ENCODE measurements at regions not wholly inside any gene's neighbourhood (a gene's known extent, or its start where the extent isn't known, plus 50 kb on each side); places are given as distances from the start of the nearest gene placed in this dataset.

DNA sequence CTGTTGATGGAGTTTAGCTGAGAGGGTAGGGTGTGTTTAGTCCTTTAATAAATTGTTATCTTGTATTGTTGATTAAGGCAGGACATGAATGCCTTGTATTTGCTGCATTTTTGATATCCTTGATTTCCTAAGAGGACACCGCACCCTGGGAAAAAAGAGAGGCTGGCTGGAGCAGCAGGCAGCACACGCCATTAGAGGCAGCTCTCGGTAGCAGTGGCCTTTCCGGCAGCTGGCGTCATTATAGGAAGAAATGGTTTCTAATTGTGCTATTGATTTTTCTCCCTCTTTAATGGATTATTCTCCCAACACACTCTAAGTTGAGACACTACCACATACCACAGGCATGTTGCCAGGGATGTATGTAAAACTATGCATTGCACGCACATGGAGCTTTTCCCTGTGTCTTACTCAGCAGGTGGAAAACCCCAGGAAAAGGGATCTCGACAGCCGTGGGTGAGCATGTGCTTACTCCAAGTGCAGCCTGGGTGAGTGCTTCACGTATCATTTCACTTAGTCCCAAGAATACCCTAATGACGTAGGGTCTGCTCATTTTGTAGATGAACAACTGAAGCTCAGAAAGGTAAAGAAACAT lies 440.4 kb upstream of the RUNX1 start:
- TF ChIP-seq POLR2A (IDR thresholded peaks at IDR 0.05): no peak
- TF ChIP-seq, protein P1, sequence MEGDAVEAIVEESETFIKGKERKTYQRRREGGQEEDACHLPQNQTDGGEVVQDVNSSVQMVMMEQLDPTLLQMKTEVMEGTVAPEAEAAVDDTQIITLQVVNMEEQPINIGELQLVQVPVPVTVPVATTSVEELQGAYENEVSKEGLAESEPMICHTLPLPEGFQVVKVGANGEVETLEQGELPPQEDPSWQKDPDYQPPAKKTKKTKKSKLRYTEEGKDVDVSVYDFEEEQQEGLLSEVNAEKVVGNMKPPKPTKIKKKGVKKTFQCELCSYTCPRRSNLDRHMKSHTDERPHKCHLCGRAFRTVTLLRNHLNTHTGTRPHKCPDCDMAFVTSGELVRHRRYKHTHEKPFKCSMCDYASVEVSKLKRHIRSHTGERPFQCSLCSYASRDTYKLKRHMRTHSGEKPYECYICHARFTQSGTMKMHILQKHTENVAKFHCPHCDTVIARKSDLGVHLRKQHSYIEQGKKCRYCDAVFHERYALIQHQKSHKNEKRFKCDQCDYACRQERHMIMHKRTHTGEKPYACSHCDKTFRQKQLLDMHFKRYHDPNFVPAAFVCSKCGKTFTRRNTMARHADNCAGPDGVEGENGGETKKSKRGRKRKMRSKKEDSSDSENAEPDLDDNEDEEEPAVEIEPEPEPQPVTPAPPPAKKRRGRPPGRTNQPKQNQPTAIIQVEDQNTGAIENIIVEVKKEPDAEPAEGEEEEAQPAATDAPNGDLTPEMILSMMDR (IDR thresholded peaks at IDR 0.05): no peak
- whole genome bisulfite sequencing, 4 donors: 88 to 95% (median 92%) methylated on average over 10 of the region's 10 CpGs
- H3K4me3 ChIP-seq: no peak overlapping the region
- no peaks in the 10 kb centered on the region for H3K36me3 ChIP-seq (replicated peaks in 1 of 2)
- no peak overlapping the region for H3K27ac ChIP-seq
- intact Hi-C loops (cut with DNase I): no loop called here
- no peaks in the 10 kb centered on the region for H3K27me3 ChIP-seq
- no peak for DNase-seq
- no peaks in the 10 kb centered on the region for H3K9me3 ChIP-seq (replicated peaks in 1 of 3)
- no peaks in the 10 kb centered on the region for H3K4me1 ChIP-seq (replicated peaks in 1 of 2)

DNA sequence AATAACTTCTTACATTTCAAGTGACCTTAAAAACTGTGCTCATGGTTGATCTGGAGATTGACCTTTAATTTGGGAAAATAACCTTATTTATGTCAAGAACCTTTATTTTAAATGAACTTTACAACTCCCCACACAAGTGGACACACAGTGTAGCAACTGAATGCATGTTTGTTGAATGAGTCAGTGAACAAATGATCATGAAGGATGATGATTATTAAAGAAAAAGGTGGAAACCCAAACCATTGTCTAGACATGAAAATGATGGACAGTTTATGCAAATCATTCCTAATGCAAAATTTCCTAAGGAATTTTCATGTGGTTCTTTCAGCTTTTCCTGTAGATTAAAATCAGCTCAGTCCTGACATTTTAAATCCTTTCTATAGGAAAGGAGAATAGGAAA lies 439.8 kb upstream of the RUNX1 start:
- no peak overlapping the region for H3K27ac ChIP-seq
- H3K27me3 ChIP-seq: no peaks in the 10 kb centered on the region
- H3K9me3 ChIP-seq (replicated peaks in 1 of 3): no peaks in the 10 kb centered on the region
- DNase-seq: no peak
- intact Hi-C loops (cut with DNase I): no loop called here
- H3K36me3 ChIP-seq (replicated peaks in 1 of 2): no peaks in the 10 kb centered on the region
- H3K4me1 ChIP-seq (replicated peaks in 1 of 2): no peaks in the 10 kb centered on the region
- no peak for TF ChIP-seq POLR2A (IDR thresholded peaks at IDR 0.05)
- TF ChIP-seq, protein P1 (IDR thresholded peaks at IDR 0.05): no peak
- H3K4me3 ChIP-seq: no peak overlapping the region

DNA sequence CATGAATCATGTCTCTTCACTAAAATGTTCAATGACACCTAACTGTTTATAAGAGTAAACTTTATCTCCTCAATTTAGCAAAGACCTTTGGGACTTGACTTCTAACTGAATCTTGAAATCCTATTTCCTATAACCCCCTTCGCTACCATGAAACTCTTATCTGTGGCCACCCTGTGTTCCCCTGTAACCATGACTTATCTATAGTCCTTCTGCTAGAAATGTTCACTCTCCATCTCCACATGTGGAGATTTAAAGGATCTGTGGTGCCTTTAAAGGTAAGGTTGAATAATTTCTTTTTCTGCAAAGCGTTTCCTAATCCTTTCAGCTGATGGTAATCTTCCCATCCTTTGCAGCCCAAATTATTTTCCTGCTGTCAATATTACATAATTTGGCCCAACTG lies 436.3 kb upstream of the RUNX1 start:
- intact Hi-C loops (cut with DNase I): no loop called here
- WGBS, 4 donors: 74 to 92% (median 81%) methylated on average over 2 of the region's 2 CpGs
- Histone ChIP-seq H3K27ac (no peak overlapping the region), H3K27me3 (no peaks in the 10 kb centered on the region), H3K4me1 (replicated peaks in 1 of 2) (no peaks in the 10 kb centered on the region), H3K4me3 (no peak overlapping the region), H3K36me3 (replicated peaks in 1 of 2) (no peaks in the 10 kb centered on the region), H3K9me3 (replicated peaks in 1 of 3) (no peaks in the 10 kb centered on the region)
- no peak for DNase-seq
- TF ChIP-seq, protein P1 (IDR thresholded peaks at IDR 0.05): no peak
- TF ChIP-seq POLR2A (IDR thresholded peaks at IDR 0.05): no peak

DNA sequence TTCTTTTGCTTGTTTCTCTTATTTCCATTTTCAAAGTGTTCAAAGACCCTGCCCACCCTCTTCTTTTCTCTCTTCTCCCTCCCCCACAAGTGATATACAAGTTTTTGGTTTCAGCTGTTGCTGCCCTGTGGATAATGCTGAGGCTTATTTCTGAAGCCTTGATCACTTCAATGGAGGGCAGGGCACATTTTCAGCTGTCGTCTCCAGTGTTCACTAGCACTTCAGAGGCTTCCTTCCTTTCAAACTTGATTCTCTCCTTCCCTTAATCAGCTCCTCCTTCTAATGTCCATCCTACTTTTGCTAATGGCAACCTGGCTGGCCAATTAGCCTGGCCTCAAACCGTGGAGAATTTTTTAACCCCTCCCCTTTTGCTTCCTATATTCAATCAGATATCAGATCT lies 435.7 kb upstream of the RUNX1 start:
- Histone ChIP-seq H3K27me3 (no peaks in the 10 kb centered on the region), H3K9me3 (replicated peaks in 1 of 3) (no peaks in the 10 kb centered on the region), H3K4me3 (no peak overlapping the region), H3K36me3 (replicated peaks in 1 of 2) (no peaks in the 10 kb centered on the region), H3K4me1 (replicated peaks in 1 of 2) (no peaks in the 10 kb centered on the region), H3K27ac (no peak overlapping the region)
- intact Hi-C loops (cut with DNase I): no loop called here
- no peak for TF ChIP-seq POLR2A (IDR thresholded peaks at IDR 0.05)
- TF ChIP-seq, protein P1 (IDR thresholded peaks at IDR 0.05): no peak
- 63 to 72% (median 66%) methylated on average over 2 of the region's 2 CpGs for WGBS, 4 donors
- DNase-seq: no peak

All from adrenal gland (tissue), 9 donors.